ENCODE measurements at regions not wholly inside any gene's neighbourhood (a gene's known extent, or its start where the extent isn't known, plus 50 kb on each side); places are given as distances from the start of the nearest gene placed in this dataset.

- Histone ChIP-seq H3K4me3 (no peak overlapping the region), H3K27me3 (no peaks in the 10 kb centered on the region), H3K27ac (no peak overlapping the region), H3K36me3 (no peaks in the 10 kb centered on the region), H3K4me1 (no peaks in the 10 kb centered on the region), H3K9me3 (no peaks in the 10 kb centered on the region)
- no peak for TF ChIP-seq CTCF (IDR thresholded peaks at IDR 0.05)
- TF ChIP-seq POLR2A (IDR thresholded peaks at IDR 0.05) = no peak
- DNase-seq = no peak
- WGBS, 2 donors = 91 to 93% methylated on average over 1 of the region's 1 CpG
- intact Hi-C loops (cut with DNase I) = no loop called here
These were observed 81.1 kb upstream of the ATP1B1 start for GRCh38 chr1:169025412-169025811.

- no peaks in the 10 kb centered on the region for H3K36me3 ChIP-seq
- no peak overlapping the region for H3K4me3 ChIP-seq
- H3K27ac ChIP-seq = no peak overlapping the region
- 69 to 80% methylated on average over 7 of the region's 8 CpGs for WGBS, 2 donors
- no peaks in the 10 kb centered on the region for H3K9me3 ChIP-seq
- no peak for DNase-seq
- H3K4me1 ChIP-seq = no peaks in the 10 kb centered on the region
- intact Hi-C loops (cut with DNase I) = no loop called here
- H3K27me3 ChIP-seq = no peaks in the 10 kb centered on the region
- no peak for TF ChIP-seq CTCF (IDR thresholded peaks at IDR 0.05)
- no peak for TF ChIP-seq POLR2A (IDR thresholded peaks at IDR 0.05)
These were observed 78.7 kb upstream of the ATP1B1 start for GRCh38 chr1:169027607-169028320.

GRCh38 chr1:169031566-169032224, 74.8 kb upstream of the ATP1B1 start:
- intact Hi-C loops (cut with DNase I) = no loop called here

GRCh38 chr1:169041366-169041765, 65.1 kb upstream of the ATP1B1 start:
- TF ChIP-seq POLR2A (IDR thresholded peaks at IDR 0.05) (no peak), CTCF (IDR thresholded peaks at IDR 0.05) (no peak)
- Histone ChIP-seq H3K27me3 (no peaks in the 10 kb centered on the region), H3K36me3 (no peaks in the 10 kb centered on the region), H3K27ac (no peak overlapping the region), H3K4me1 (peaks cover 0 to 6% (median 0%) of the 10 kb centered on the region in 3 donors), H3K9me3 (no peaks in the 10 kb centered on the region), H3K4me3 (no peak overlapping the region)
- no peak for DNase-seq
- intact Hi-C loops (cut with DNase I) = no loop called here
- WGBS, 2 donors = 74 to 86% methylated on average over 4 of the region's 4 CpGs

More at GRCh38 chr1:169031566-169032224, 74.8 kb upstream of the ATP1B1 start:
- Histone ChIP-seq H3K4me3 (no peak overlapping the region), H3K36me3 (no peaks in the 10 kb centered on the region), H3K4me1 (no peaks in the 10 kb centered on the region), H3K27me3 (no peaks in the 10 kb centered on the region), H3K27ac (no peak overlapping the region), H3K9me3 (no peaks in the 10 kb centered on the region)
- TF ChIP-seq CTCF (IDR thresholded peaks at IDR 0.05) = no peak
- no peak for TF ChIP-seq POLR2A (IDR thresholded peaks at IDR 0.05)
- WGBS, 2 donors = 64% methylated on average over 5 of the region's 5 CpGs
- DNase-seq = no peak

GRCh38 chr1:169042377-169042776, 64.1 kb upstream of the ATP1B1 start:
- TF ChIP-seq POLR2A (IDR thresholded peaks at IDR 0.05) = no peak
- TF ChIP-seq CTCF (IDR thresholded peaks at IDR 0.05) = no peak
- no peaks in the 10 kb centered on the region for H3K9me3 ChIP-seq
- no peaks in the 10 kb centered on the region for H3K27me3 ChIP-seq
- H3K36me3 ChIP-seq = no peaks in the 10 kb centered on the region
- peaks cover 0 to 6% (median 0%) of the 10 kb centered on the region in 3 donors for H3K4me1 ChIP-seq
- no peak overlapping the region for H3K27ac ChIP-seq
- intact Hi-C loops (cut with DNase I) = no loop called here
- H3K4me3 ChIP-seq = no peak overlapping the region
- DNase-seq = no peak
